PC-9 (cell line): ENCODE measurements at regions not wholly inside any gene's neighbourhood (a gene's known extent, or its start where the extent isn't known, plus 50 kb on each side); places are given as distances from the start of the nearest gene placed in this dataset.

Source experiments
- CTCF ChIP-seq: fragments of 200-600 bp; sonication (generic); conservative IDR thresholded peaks from 2 replicates; pipeline ENCODE4 v1.6.1; 2017; ENCODE audit warnings: mixed run types, antibody characterized with exemption, mild to moderate bottlenecking, moderate library complexity
- EZH2 ChIP-seq: fragments of 200-600 bp; sonication (generic); IDR thresholded peaks from 2 replicates; pipeline ENCODE4 v1.8.0; 2017; ENCODE audit warnings: antibody characterized with exemption, low read depth

GRCh38 chr7:28312948-28313347 is 99.4 kb upstream of the CREB5 start:
- no peak for TF ChIP-seq CTCF
- no peak for TF ChIP-seq EZH2
